Spleen (tissue), 7 donors: ENCODE measurements at regions not wholly inside any gene's neighbourhood (a gene's known extent, or its start where the extent isn't known, plus 50 kb on each side); places are given as distances from the start of the nearest gene placed in this dataset.

Experiments used
- CTCF ChIP-seq, 11 experiments: fragments of 200-600 bp in 7 of 11; fragments of 450-650 bp in 4 of 11; sonication (generic) in 4 of 11; IDR thresholded peaks in 8 of 11; conservative IDR thresholded peaks in 3 of 11; 1 replicate in 7 of 11; 2 replicates in 4 of 11; pipeline versions ENCODE4 v1.4.0 to v1.8.0; 2016 to 2021; ENCODE audit warnings: antibody characterized with exemption in 11 of 11, inconsistent platforms in 4 of 11, mild to moderate bottlenecking in 1 of 11
- POLR2A ChIP-seq, 3 donors: fragments of 450-650 bp; IDR thresholded peaks; one replicate each; pipeline ENCODE4 v1.5.1; 2017; ENCODE audit warnings: antibody characterized with exemption in 3 of 3, mild to moderate bottlenecking in 1 of 3
- donor health status: DM: no; HTN: no; CAD: no; lungs with moderate emphysema.
- donor health status: DM: no; HTN: no; CAD: no.
- donor health status: DM: no; HTN: no; CAD: no.

DNA sequence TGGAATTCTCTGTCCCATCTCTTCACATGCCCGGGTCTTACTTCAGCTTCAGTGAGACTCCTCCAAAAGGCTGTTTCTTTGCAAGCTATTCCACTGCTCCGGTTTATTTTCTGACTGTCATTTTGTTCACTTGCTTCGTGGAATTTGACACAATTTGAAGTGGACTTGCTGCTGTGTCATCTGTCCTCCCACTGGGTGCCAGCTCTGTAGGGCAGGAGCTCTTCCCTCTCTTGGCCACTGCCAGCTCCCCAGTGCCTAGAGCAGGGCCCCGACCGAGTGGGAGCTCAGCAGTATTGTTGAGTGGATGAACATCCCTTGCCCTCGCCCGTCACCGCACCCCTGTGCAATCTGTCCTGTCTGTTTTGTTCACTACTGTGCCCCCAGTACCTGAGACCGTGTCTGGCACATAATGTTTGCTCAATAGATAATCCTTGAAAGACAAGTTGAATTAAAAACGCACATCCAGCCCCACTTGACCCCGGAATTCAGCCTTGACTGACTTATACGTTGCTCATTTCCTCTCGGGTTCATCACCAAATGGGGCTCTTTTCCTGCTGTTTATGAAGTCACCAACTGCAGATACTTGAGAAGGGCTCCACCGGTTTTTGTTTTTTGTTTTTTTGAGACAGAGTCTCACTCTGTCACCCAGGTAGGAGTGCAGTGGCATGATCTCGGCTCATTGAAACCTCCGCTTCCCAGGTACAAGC lies 170.3 kb upstream of the KCNG1 start:
- TF ChIP-seq POLR2A (IDR thresholded peaks at IDR 0.05) (no peak), CTCF (IDR thresholded peaks at IDR 0.05 in 8 of 11, conservative IDR thresholded peaks at IDR 0.05 in 3 of 11) (no peak)
